ENCODE measurements at regions not wholly inside any gene's neighbourhood (a gene's known extent, or its start where the extent isn't known, plus 50 kb on each side); places are given as distances from the start of the nearest gene placed in this dataset.
A peak's percentile ranks its signal among the peaks of the same experiment; 100 is the strongest.

- H3K4me2 ChIP-seq (ENCODE audit: control insufficient read depth, insufficient read depth): no peak overlapping the region
- CTCF ChIA-PET: interaction anchor here (0.6 to 1.3 kb wide), 13 partner anchors 11 to 926 kb away, joined by 3 to 6 read pairs (median 4); no protein-coding TSS in a partner anchor
- no peaks in the 10 kb centered on the region for H4K20me1 ChIP-seq (ENCODE audit: control insufficient read depth, insufficient read depth)
- no peaks in the 10 kb centered on the region for H3K4me1 ChIP-seq (ENCODE audit: control insufficient read depth, insufficient read depth, low read length)
- ATAC-seq: peak; percentile 74
- FAIRE-seq: no peak
- RAD21 ChIA-PET (ENCODE audit: unreplicated experiment): interaction anchor here (0.7 to 1.3 kb wide), 2 partner anchors 191 to 356 kb away, joined by 3 to 4 read pairs; no protein-coding TSS in a partner anchor
- no peak for DNase-seq (ENCODE audit: low read depth, low spot score)
- H3K27ac ChIP-seq (ENCODE audit: control insufficient read depth, insufficient read depth): no peak overlapping the region
- no peaks in the 10 kb centered on the region for H3K9me3 ChIP-seq (replicated peaks; ENCODE audit: control insufficient read depth, insufficient read depth, low read length)
- intact Hi-C loops (cut with micrococcal nuclease; ENCODE audit: unreplicated experiment): loop anchor here (2.0 kb wide), 2 partner anchors 367 to 391 kb away; partner anchors contain the start of gene SPRY2
- H3K79me2 ChIP-seq (ENCODE audit: control insufficient read depth, insufficient read depth, low read length): no peaks in the 10 kb centered on the region
- no TSS peak for BruUV-seq (replicated peaks)
- peak overlapping the region; percentile 16; the same call in 1 of the 2 replicates for H2AFZ ChIP-seq (ENCODE audit: control insufficient read depth, low read depth, low read length)
- in situ Hi-C loops (cut with MboI): no loop called here
- no peak overlapping the region for H3K4me3 ChIP-seq
- POLR2A ChIA-PET: no interaction called here
- no peaks in the 10 kb centered on the region for H3K36me3 ChIP-seq (ENCODE audit: control insufficient read depth in 2 of 2, insufficient read depth in 2 of 2, low read length in 1 of 2)
- H3K9ac ChIP-seq (ENCODE audit: control insufficient read depth, insufficient read depth, low read length): no peak overlapping the region
- H3K27me3 ChIP-seq (replicated peaks in 1 of 2; ENCODE audit: control insufficient read depth in 2 of 2, insufficient read depth in 2 of 2, low read length in 1 of 2): no peaks in the 10 kb centered on the region
- SMC1A ChIA-PET (ENCODE audit: uncharacterized antibody, unreplicated experiment): interaction anchor here (0.6 to 1.6 kb wide), 11 partner anchors 11 to 518 kb away, joined by 3 to 5 read pairs (median 3); no protein-coding TSS in a partner anchor
- 33% methylated on average over 4 of the region's 4 CpGs for WGBS (ENCODE audit: insufficient coverage, insufficient replicate concordance, low lambda C conversion rate, missing lambda C conversion rate)
- TF ChIP-seq HDGF (IDR thresholded peaks at IDR 0.05) (no peak), NFIC (IDR thresholded peaks at IDR 0.05; ENCODE audit: low read depth, low read length) (no peak), ZNF687 (IDR thresholded peaks at IDR 0.05) (no peak), RAD21 (IDR thresholded peaks at IDR 0.05; ENCODE audit: insufficient read depth, low read depth, low read length) (peak; percentile 71), YY1 (IDR thresholded peaks at IDR 0.05; ENCODE audit: low read depth, low read length) (0 out of 2 replicates have a peak, but pooled peaks have one; percentile 8), EZH2 (IDR thresholded peaks at IDR 0.05; ENCODE audit: borderline replicate concordance, control insufficient read depth, low read depth, low read length) (no peak), ZBTB40 (IDR thresholded peaks at IDR 0.05; ENCODE audit: borderline replicate concordance) (no peak), SMC3 (IDR thresholded peaks at IDR 0.05; ENCODE audit: borderline replicate concordance, low read length) (peak; percentile 53; the same call in 1 of the 2 replicates), NR2C2 (IDR thresholded peaks at IDR 0.05; ENCODE audit: borderline replicate concordance, control insufficient read depth, insufficient read length, low read depth) (no peak), SPI1 (IDR thresholded peaks at IDR 0.05; ENCODE audit: borderline replicate concordance, insufficient read depth, low read depth, low read length) (no peak), MEF2B (IDR thresholded peaks at IDR 0.05; ENCODE audit: partially characterized antibody, poor library complexity, severe bottlenecking) (peak; percentile 35), ATF3 (IDR thresholded peaks at IDR 0.05; ENCODE audit: borderline replicate concordance, extremely low read depth, low read depth, low read length) (no peak)
Measured at GRCh38 chr13:79973533-79973963, 367.4 kb downstream of the SPRY2 start.

All from GM12878 (cell line).